GM18909 (cell line): ENCODE measurements at regions not wholly inside any gene's neighbourhood (a gene's known extent, or its start where the extent isn't known, plus 50 kb on each side); places are given as distances from the start of the nearest gene placed in this dataset.
"Not testable (repeated sequence)": the region's sequence is repeated elsewhere in the genome, so short reads cannot be mapped to it uniquely, and the experiment has no call there.

Experiments used
- ATAC-seq: cut with Tn5 transposase; IDR thresholded peaks from one replicate; pipeline ENCODE4 v1.9.1; 2021; ENCODE audit warnings: mild to moderate bottlenecking; ENCODE audit not compliant: unreplicated experiment, poor library complexity

GRCh38 chr4:107562316-107562715 is 157.7 kb downstream of the PAPSS1 start:
- no peak for ATAC-seq

- no peak for ATAC-seq
Observed at GRCh38 chr4:107561481-107561880, 158.6 kb downstream of the PAPSS1 start.

- no peak for ATAC-seq
Observed at GRCh38 chr4:107559653-107560052, 160.4 kb downstream of the PAPSS1 start.

GRCh38 chr4:107552306-107552705 is 167.7 kb downstream of the PAPSS1 start:
- no peak for ATAC-seq

- ATAC-seq, result no peak
Observed at GRCh38 chr4:107548211-107548905, 171.7 kb downstream of the PAPSS1 start.

GRCh38 chr4:107546638-107547037 is 173.4 kb downstream of the PAPSS1 start:
- no peak for ATAC-seq

- no peak for ATAC-seq
Observed at GRCh38 chr4:107541511-107541910, 178.5 kb downstream of the PAPSS1 start.

GRCh38 chr4:107531927-107532326 is 188.1 kb downstream of the PAPSS1 start:
- no peak for ATAC-seq

GRCh38 chr4:107520368-107520767 is 199.7 kb downstream of the PAPSS1 start:
- no peak for ATAC-seq

- ATAC-seq, result no peak
Observed at GRCh38 chr4:107519053-107519452, 201.0 kb downstream of the PAPSS1 start.

GRCh38 chr4:107518076-107518475 is 202.0 kb downstream of the PAPSS1 start:
- ATAC-seq, result no peak

GRCh38 chr4:107512549-107512948 is 207.5 kb downstream of the PAPSS1 start:
- ATAC-seq, result no peak

- ATAC-seq, result no peak
Observed at GRCh38 chr4:107509615-107510014, 210.4 kb downstream of the PAPSS1 start.

- no peak for ATAC-seq
Observed at GRCh38 chr4:107500551-107500950, 219.5 kb downstream of the PAPSS1 start.

GRCh38 chr4:107497054-107497453 is 223.0 kb downstream of the PAPSS1 start:
- ATAC-seq, result no peak

GRCh38 chr4:107492566-107492965 is 227.5 kb downstream of the PAPSS1 start:
- ATAC-seq, result no peak

GRCh38 chr4:107490116-107490515 is 229.9 kb downstream of the PAPSS1 start:
- ATAC-seq, result no peak

- ATAC-seq, result not testable (repeated sequence)
Observed at GRCh38 chr4:107483621-107484020, 236.4 kb downstream of the PAPSS1 start.

- ATAC-seq, result no peak
Observed at GRCh38 chr4:107482546-107482945, 237.5 kb downstream of the PAPSS1 start.

- ATAC-seq, result no peak
Observed at GRCh38 chr4:107478327-107478980, 241.6 kb downstream of the PAPSS1 start.

GRCh38 chr4:107473126-107473525 is 246.9 kb downstream of the PAPSS1 start:
- no peak for ATAC-seq
